Loucy (cell line): ENCODE measurements at regions not wholly inside any gene's neighbourhood (a gene's known extent, or its start where the extent isn't known, plus 50 kb on each side); places are given as distances from the start of the nearest gene placed in this dataset.

ENCODE experiments used
- H2AFZ ChIP-seq: fragments of 200-600 bp; sonication (generic); 2 replicates; pipeline ENCODE4 v1.6.0; 2016; ENCODE audit warnings: antibody characterized with exemption, mild to moderate bottlenecking, low read length, moderate library complexity
- H3F3A ChIP-seq: fragments of 200-600 bp; 2 replicates; pipeline ENCODE4 v1.6.0; 2016; ENCODE audit warnings: antibody characterized with exemption, low read depth, mild to moderate bottlenecking
- H3K27me3 ChIP-seq: fragments of 200-600 bp; sonication (generic); 2 replicates; pipeline ENCODE4 v1.6.1; 2014; ENCODE audit warnings: low read length, mild to moderate bottlenecking; ENCODE audit not compliant: insufficient read depth, poor library complexity, severe bottlenecking
- H3K36me3 ChIP-seq: fragments of 200-600 bp; sonication (generic); 2 replicates; pipeline ENCODE4 v1.6.1; 2016; ENCODE audit warnings: low read length; ENCODE audit not compliant: insufficient read depth
- H3K4me1 ChIP-seq: fragments of 200-600 bp; sonication (generic); 2 replicates; pipeline ENCODE4 v1.5.1; 2014; ENCODE audit warnings: low read length, mild to moderate bottlenecking; ENCODE audit not compliant: insufficient read depth, poor library complexity, severe bottlenecking
- H3K4me2 ChIP-seq: fragments of 200-600 bp; sonication (generic); 2 replicates; pipeline ENCODE4 v1.6.0; 2014; ENCODE audit warnings: antibody characterized with exemption, low read length, low read depth, mild to moderate bottlenecking; ENCODE audit not compliant: poor library complexity, severe bottlenecking
- H3K4me3 ChIP-seq: fragments of 200-600 bp; sonication (generic); 2 replicates; pipeline ENCODE4 v1.5.1; 2014; ENCODE audit warnings: low read length, mild to moderate bottlenecking, mixed read lengths; ENCODE audit not compliant: poor library complexity, severe bottlenecking
- H3K79me2 ChIP-seq: fragments of 200-600 bp; sonication (generic); 2 replicates; pipeline ENCODE4 v1.6.1; 2014; ENCODE audit warnings: low read length; ENCODE audit not compliant: insufficient read depth
- H3K9ac ChIP-seq: fragments of 200-600 bp; sonication (generic); 2 replicates; pipeline ENCODE4 v1.6.0; 2014; ENCODE audit warnings: mild to moderate bottlenecking, low read depth, low read length, moderate library complexity; ENCODE audit not compliant: poor library complexity, severe bottlenecking
- H3K9me2 ChIP-seq: fragments of 200-600 bp; sonication (generic); replicated peaks from 2 replicates; pipeline ENCODE4 v1.6.1; 2016; ENCODE audit warnings: low read depth, low read length, mixed read lengths
- H3K9me3 ChIP-seq: fragments of 200-600 bp; sonication (generic); 2 replicates; pipeline ENCODE4 v1.6.1; 2014; ENCODE audit warnings: mild to moderate bottlenecking, antibody characterized with exemption, low read length, low read depth; ENCODE audit not compliant: insufficient read depth
- H4K20me1 ChIP-seq: fragments of 200-600 bp; sonication (generic); 2 replicates; pipeline ENCODE4 v1.6.0; 2014; ENCODE audit warnings: antibody characterized with exemption, low read length, mild to moderate bottlenecking; ENCODE audit not compliant: insufficient read depth, poor library complexity, severe bottlenecking
- CTCF ChIP-seq: fragments of 200-600 bp; sonication (generic); conservative IDR thresholded peaks from 2 replicates; pipeline ENCODE4 v1.5.1; 2014; ENCODE audit warnings: mild to moderate bottlenecking, antibody characterized with exemption, low read length
- EZH2phosphoT487 ChIP-seq: fragments of 200-600 bp; IDR thresholded peaks from 2 replicates; pipeline ENCODE4 v1.6.1; 2018; ENCODE audit warnings: antibody characterized with exemption, mild to moderate bottlenecking, moderate library complexity, borderline replicate concordance

DNA sequence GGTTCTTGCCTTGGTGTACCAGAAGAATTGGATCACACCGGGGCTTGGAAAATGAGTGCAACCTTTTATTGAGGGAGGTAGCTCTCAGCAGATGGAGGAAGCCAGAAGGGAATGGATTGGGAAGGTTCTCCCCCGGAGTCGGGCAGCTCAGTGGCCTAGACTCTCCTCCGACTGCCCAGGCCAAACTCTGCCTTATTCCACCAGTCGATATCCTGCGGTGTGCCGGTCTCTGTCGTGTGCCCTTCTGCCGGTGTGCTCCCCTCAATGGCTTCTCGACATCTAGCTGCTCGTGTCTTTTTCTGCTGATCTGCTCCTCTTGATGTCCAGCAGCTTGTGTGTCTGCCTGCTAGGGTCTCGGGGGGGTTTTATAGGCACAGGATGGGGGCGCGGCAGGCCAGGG lies 87.4 kb upstream of the CCL21 start:
- H3K4me1 ChIP-seq = no peaks in the 10 kb centered on the region
- no peak overlapping the region for H3K4me3 ChIP-seq
- no peak overlapping the region for H3K4me2 ChIP-seq
- H3K36me3 ChIP-seq = no peaks in the 10 kb centered on the region
- H3K9ac ChIP-seq = no peak overlapping the region
- no peaks in the 10 kb centered on the region for H3K9me2 ChIP-seq
- no peak for TF ChIP-seq CTCF
- no peaks in the 10 kb centered on the region for H3K9me3 ChIP-seq
- no peaks in the 10 kb centered on the region for H4K20me1 ChIP-seq
- no peaks in the 10 kb centered on the region for H3F3A ChIP-seq
- no peaks in the 10 kb centered on the region for H3K27me3 ChIP-seq
- H2AFZ ChIP-seq = no peak overlapping the region
- H3K79me2 ChIP-seq = no peaks in the 10 kb centered on the region

DNA sequence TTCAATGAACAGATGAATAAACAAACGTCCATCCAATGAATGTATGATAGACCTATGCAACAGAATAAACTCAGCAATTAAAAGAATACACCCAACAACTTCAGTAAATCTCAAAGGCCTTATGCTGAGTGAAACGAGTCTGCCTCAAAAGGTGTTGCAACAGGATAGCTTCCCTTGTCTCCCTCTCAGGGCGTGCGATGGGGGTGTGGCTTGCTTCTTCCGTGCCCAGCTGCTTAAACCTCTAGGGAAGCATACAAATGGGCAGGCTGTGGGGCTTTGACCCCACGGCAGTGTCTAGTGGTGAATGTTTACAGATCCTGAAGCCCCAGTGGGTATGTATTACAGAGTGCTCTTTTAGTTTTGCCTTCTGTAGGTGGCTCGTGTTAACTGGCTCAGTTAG lies 87.0 kb upstream of the CCL21 start:
- Histone ChIP-seq H3K27me3 (no peaks in the 10 kb centered on the region), H3K36me3 (no peaks in the 10 kb centered on the region), H3K79me2 (no peaks in the 10 kb centered on the region), H3F3A (no peaks in the 10 kb centered on the region), H4K20me1 (no peaks in the 10 kb centered on the region), H3K9me2 (no peaks in the 10 kb centered on the region), H3K9ac (no peak overlapping the region), H3K4me3 (no peak overlapping the region), H3K4me2 (no peak overlapping the region), H3K9me3 (no peaks in the 10 kb centered on the region), H2AFZ (no peak overlapping the region), H3K4me1 (no peaks in the 10 kb centered on the region)
- TF ChIP-seq EZH2phosphoT487 (no peak), CTCF (no peak)

- Histone ChIP-seq H4K20me1 (no peaks in the 10 kb centered on the region), H3K4me3 (no peak overlapping the region), H3K27me3 (no peaks in the 10 kb centered on the region), H3K9ac (no peak overlapping the region), H3K36me3 (no peaks in the 10 kb centered on the region), H3K79me2 (no peaks in the 10 kb centered on the region), H3K9me3 (no peaks in the 10 kb centered on the region), H3K9me2 (no peaks in the 10 kb centered on the region), H2AFZ (no peak overlapping the region), H3K4me1 (no peaks in the 10 kb centered on the region), H3F3A (no peaks in the 10 kb centered on the region), H3K4me2 (no peak overlapping the region)
- TF ChIP-seq EZH2phosphoT487 = no peak
- no peak for TF ChIP-seq CTCF
These were observed 83.5 kb upstream of the CCL21 start for GRCh38 chr9:34793428-34793827.
